Smooth muscle cell (in vitro differentiated cells): ENCODE measurements at regions not wholly inside any gene's neighbourhood (a gene's known extent, or its start where the extent isn't known, plus 50 kb on each side); places are given as distances from the start of the nearest gene placed in this dataset.
"Not testable (repeated sequence)": the region's sequence is repeated elsewhere in the genome, so short reads cannot be mapped to it uniquely, and the experiment has no call there.

Experiments
- DNase-seq: peaks from one replicate; lab custom pipeline; 2025; ENCODE audit not compliant: unreplicated experiment; lab: John Stamatoyannopoulos, UW
- H2AFZ ChIP-seq: fragments of 200-600 bp; sonication (generic); 2 replicates; pipeline ENCODE4 v1.6.0; 2016; ENCODE audit warnings: antibody characterized with exemption, low read depth, mild to moderate bottlenecking
- H3F3A ChIP-seq: fragments of 200-600 bp; sonication (generic); 2 replicates; pipeline ENCODE4 v1.6.0; 2017; ENCODE audit warnings: antibody characterized with exemption, low read depth
- H3K27ac ChIP-seq: fragments of 200-600 bp; sonication (generic); 2 replicates; pipeline ENCODE4 v1.5.1; 2016; ENCODE audit warnings: low read depth, mild to moderate bottlenecking
- H3K27me3 ChIP-seq: fragments of 200-600 bp; sonication (generic); 2 replicates; pipeline ENCODE4 v1.6.1; 2016; ENCODE audit warnings: low read depth, mild to moderate bottlenecking
- H3K36me3 ChIP-seq: fragments of 200-600 bp; sonication (generic); 2 replicates; pipeline ENCODE4 v1.5.1; 2016; ENCODE audit warnings: low read depth
- H3K4me1 ChIP-seq: fragments of 200-600 bp; sonication (generic); 2 replicates; pipeline ENCODE4 v1.5.1; 2016; ENCODE audit warnings: low read depth
- H3K4me2 ChIP-seq: fragments of 200-600 bp; sonication (generic); 2 replicates; pipeline ENCODE4 v1.6.0; 2016; ENCODE audit warnings: mild to moderate bottlenecking
- H3K4me3 ChIP-seq: fragments of 200-600 bp; sonication (generic); 2 replicates; pipeline ENCODE4 v1.5.1; 2016; ENCODE audit warnings: mild to moderate bottlenecking
- H3K79me2 ChIP-seq: fragments of 200-600 bp; sonication (generic); 2 replicates; pipeline ENCODE4 v1.6.0; 2016; ENCODE audit warnings: low read depth, mild to moderate bottlenecking
- H3K9ac ChIP-seq: fragments of 200-600 bp; sonication (generic); 2 replicates; pipeline ENCODE4 v1.6.0; 2016; ENCODE audit warnings: low read depth
- H3K9me3 ChIP-seq: fragments of 200-600 bp; sonication (generic); replicated peaks from 2 replicates; pipeline ENCODE4 v1.5.1; 2016; ENCODE audit warnings: low read depth
- H4K20me1 ChIP-seq: fragments of 200-600 bp; sonication (generic); 2 replicates; pipeline ENCODE4 v1.6.0; 2016; ENCODE audit warnings: low read depth
- CTCF ChIP-seq: fragments of 200-600 bp; sonication (generic); IDR thresholded peaks from 2 replicates; pipeline ENCODE4 v1.5.1; 2017; ENCODE audit warnings: borderline replicate concordance, mild to moderate bottlenecking, antibody characterized with exemption; ENCODE audit not compliant: insufficient read depth, poor library complexity, severe bottlenecking
- WGBS: methylation state at CpG from one replicate; pipeline ENCODE4 v1.1.7; 2016; ENCODE audit warnings: low lambda C conversion rate; 5-methylcytosine and 5-hydroxymethylcytosine counted together

- DNase-seq, result no peak
- no peaks in the 10 kb centered on the region for H3K36me3 ChIP-seq
- no peaks in the 10 kb centered on the region for H3K9me3 ChIP-seq
- WGBS, result 81% methylated on average over 5 of the region's 5 CpGs
- TF ChIP-seq CTCF, result no peak
- no peak overlapping the region for H3K4me3 ChIP-seq
- H4K20me1 ChIP-seq, result no peaks in the 10 kb centered on the region
- H3K4me1 ChIP-seq, result no peaks in the 10 kb centered on the region
- H3K27me3 ChIP-seq, result no peaks in the 10 kb centered on the region
- H3K4me2 ChIP-seq, result no peak overlapping the region
- no peak overlapping the region for H3K27ac ChIP-seq
- no peak overlapping the region for H2AFZ ChIP-seq
- no peaks in the 10 kb centered on the region for H3K79me2 ChIP-seq
- H3K9ac ChIP-seq, result no peak overlapping the region
- no peaks in the 10 kb centered on the region for H3F3A ChIP-seq
Measured at GRCh38 chr20:19918965-19919329, 98.2 kb upstream of the NAA20 start.

GRCh38 chr20:19920381-19921138 lies 96.6 kb upstream of the NAA20 start:
- H3K36me3 ChIP-seq, result no peaks in the 10 kb centered on the region
- TF ChIP-seq CTCF, result no peak
- no peaks in the 10 kb centered on the region for H3K9me3 ChIP-seq
- H3K9ac ChIP-seq, result no peak overlapping the region
- H3K27me3 ChIP-seq, result no peaks in the 10 kb centered on the region
- H4K20me1 ChIP-seq, result no peaks in the 10 kb centered on the region
- no peak for DNase-seq
- H3K4me2 ChIP-seq, result no peak overlapping the region
- no peak overlapping the region for H2AFZ ChIP-seq
- no peaks in the 10 kb centered on the region for H3F3A ChIP-seq
- no peaks in the 10 kb centered on the region for H3K79me2 ChIP-seq
- 94% methylated on average over 14 of the region's 14 CpGs for WGBS
- H3K4me1 ChIP-seq, result no peaks in the 10 kb centered on the region
- H3K4me3 ChIP-seq, result no peak overlapping the region
- no peak overlapping the region for H3K27ac ChIP-seq

GRCh38 chr20:19921284-19921793 lies 95.8 kb upstream of the NAA20 start:
- H3K4me1 ChIP-seq, result no peaks in the 10 kb centered on the region
- no peak overlapping the region for H3K27ac ChIP-seq
- TF ChIP-seq CTCF, result no peak
- H3K9me3 ChIP-seq, result no peaks in the 10 kb centered on the region
- no peaks in the 10 kb centered on the region for H3K27me3 ChIP-seq
- DNase-seq, result no peak
- no peaks in the 10 kb centered on the region for H4K20me1 ChIP-seq
- no peak overlapping the region for H3K9ac ChIP-seq
- no peaks in the 10 kb centered on the region for H3K36me3 ChIP-seq
- WGBS, result 74% methylated on average over 14 of the region's 14 CpGs
- H3K4me3 ChIP-seq, result no peak overlapping the region
- no peaks in the 10 kb centered on the region for H3K79me2 ChIP-seq
- H3K4me2 ChIP-seq, result no peak overlapping the region
- no peaks in the 10 kb centered on the region for H3F3A ChIP-seq
- no peak overlapping the region for H2AFZ ChIP-seq

- H3K4me2 ChIP-seq, H3K9ac ChIP-seq, H3K27me3 ChIP-seq, H3K36me3 ChIP-seq, H4K20me1 ChIP-seq, H3K9me3 ChIP-seq, H3K4me3 ChIP-seq, H3K27ac ChIP-seq, H3K4me1 ChIP-seq, H2AFZ ChIP-seq, DNase-seq, H3K79me2 ChIP-seq, H3F3A ChIP-seq: not testable (repeated sequence)
- 92% methylated on average over 9 of the region's 9 CpGs for WGBS
Measured at GRCh38 chr20:19921829-19922228, 95.3 kb upstream of the NAA20 start.
